Transverse colon (tissue), 4 donors: ENCODE measurements at regions not wholly inside any gene's neighbourhood (a gene's known extent, or its start where the extent isn't known, plus 50 kb on each side); places are given as distances from the start of the nearest gene placed in this dataset.

Experiments used
- POLR2A ChIP-seq: fragments of 450-650 bp; IDR thresholded peaks from one replicate; pipeline ENCODE4 v1.6.1; 2016; ENCODE audit warnings: antibody characterized with exemption, mild to moderate bottlenecking, moderate library complexity
- POLR2AphosphoS5 ChIP-seq, 3 donors: sonication (generic); formaldehyde crosslinking; IDR thresholded peaks; one replicate each; pipeline ENCODE4 v1.6.1; 2016; ENCODE audit warnings: antibody characterized with exemption in 3 of 3
- TF ChIP-seq, protein P1 (sequence below), 5 experiments: fragments of 200-600 bp in 3 of 5; fragments of 450-650 bp in 2 of 5; sonication (generic) in 3 of 5; IDR thresholded peaks; 1 replicate in 2 of 5; 2 replicates in 3 of 5; pipeline ENCODE4 v1.5.1; 2016 to 2017; ENCODE audit warnings: antibody characterized with exemption in 5 of 5, inconsistent platforms in 3 of 5, mild to moderate bottlenecking in 2 of 5, moderate library complexity in 1 of 5

DNA sequence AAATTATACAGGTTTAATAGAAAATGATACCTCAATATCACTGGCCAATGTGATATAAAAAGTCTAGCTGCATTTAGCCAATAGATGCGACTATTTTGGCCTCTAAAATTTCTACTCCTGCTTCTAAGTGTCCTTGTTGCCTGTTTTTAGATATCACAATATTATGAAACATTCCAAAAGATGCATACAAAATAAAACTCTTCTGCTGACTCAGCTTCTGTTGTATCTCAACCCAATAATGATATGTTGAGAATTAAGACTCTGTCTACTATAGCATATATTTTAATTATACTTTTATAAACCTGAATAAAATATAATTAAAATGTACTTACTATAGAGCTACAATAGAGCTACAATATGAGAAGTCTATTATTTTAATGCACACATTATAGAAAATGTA lies 661.0 kb upstream of the TEX47 start:
- TF ChIP-seq POLR2AphosphoS5 (IDR thresholded peaks at IDR 0.05) (no peak), POLR2A (no peak)
- TF ChIP-seq, protein P1, sequence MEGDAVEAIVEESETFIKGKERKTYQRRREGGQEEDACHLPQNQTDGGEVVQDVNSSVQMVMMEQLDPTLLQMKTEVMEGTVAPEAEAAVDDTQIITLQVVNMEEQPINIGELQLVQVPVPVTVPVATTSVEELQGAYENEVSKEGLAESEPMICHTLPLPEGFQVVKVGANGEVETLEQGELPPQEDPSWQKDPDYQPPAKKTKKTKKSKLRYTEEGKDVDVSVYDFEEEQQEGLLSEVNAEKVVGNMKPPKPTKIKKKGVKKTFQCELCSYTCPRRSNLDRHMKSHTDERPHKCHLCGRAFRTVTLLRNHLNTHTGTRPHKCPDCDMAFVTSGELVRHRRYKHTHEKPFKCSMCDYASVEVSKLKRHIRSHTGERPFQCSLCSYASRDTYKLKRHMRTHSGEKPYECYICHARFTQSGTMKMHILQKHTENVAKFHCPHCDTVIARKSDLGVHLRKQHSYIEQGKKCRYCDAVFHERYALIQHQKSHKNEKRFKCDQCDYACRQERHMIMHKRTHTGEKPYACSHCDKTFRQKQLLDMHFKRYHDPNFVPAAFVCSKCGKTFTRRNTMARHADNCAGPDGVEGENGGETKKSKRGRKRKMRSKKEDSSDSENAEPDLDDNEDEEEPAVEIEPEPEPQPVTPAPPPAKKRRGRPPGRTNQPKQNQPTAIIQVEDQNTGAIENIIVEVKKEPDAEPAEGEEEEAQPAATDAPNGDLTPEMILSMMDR (IDR thresholded peaks at IDR 0.05) = no peak
